ENCODE measurements at regions not wholly inside any gene's neighbourhood (a gene's known extent, or its start where the extent isn't known, plus 50 kb on each side); places are given as distances from the start of the nearest gene placed in this dataset.

- no peaks in the 10 kb centered on the region for H3K9me3 Mint-ChIP-seq (ENCODE audit: low read depth, unreplicated experiment)
- peaks cover 17% of the 10 kb centered on the region for H3K4me1 Mint-ChIP-seq (ENCODE audit: low read depth, unreplicated experiment)
- CTCF ChIA-PET: no interaction called here
- no TSS peak for BruUV-seq (replicated peaks)
- no peak overlapping the region for H3K4me3 Mint-ChIP-seq (ENCODE audit: low read depth, unreplicated experiment)
- intact Hi-C loops (cut with micrococcal nuclease; ENCODE audit: unreplicated experiment): no loop called here
- H3K27ac Mint-ChIP-seq (ENCODE audit: unreplicated experiment): no peak overlapping the region
- no peak for DNase-seq
- TF ChIP-seq CTCF (IDR thresholded peaks at IDR 0.05; ENCODE audit: unreplicated experiment): no peak
- no peaks in the 10 kb centered on the region for H3K27me3 Mint-ChIP-seq (ENCODE audit: unreplicated experiment)
- no peaks in the 10 kb centered on the region for H3K36me3 Mint-ChIP-seq (ENCODE audit: insufficient read depth, unreplicated experiment)
Measured at GRCh38 chr2:226639550-226639949, 160.1 kb downstream of the IRS1 start.

GRCh38 chr2:226638576-226638975 lies 161.0 kb downstream of the IRS1 start:
- no peaks in the 10 kb centered on the region for H3K36me3 Mint-ChIP-seq (ENCODE audit: insufficient read depth, unreplicated experiment)
- DNase-seq: peak; percentile 9
- no TSS peak for BruUV-seq (replicated peaks)
- H3K27me3 Mint-ChIP-seq (ENCODE audit: unreplicated experiment): no peaks in the 10 kb centered on the region
- no peak overlapping the region for H3K27ac Mint-ChIP-seq (ENCODE audit: unreplicated experiment)
- CTCF ChIA-PET: no interaction called here
- peaks cover 17% of the 10 kb centered on the region for H3K4me1 Mint-ChIP-seq (ENCODE audit: low read depth, unreplicated experiment)
- no peak overlapping the region for H3K4me3 Mint-ChIP-seq (ENCODE audit: low read depth, unreplicated experiment)
- no peaks in the 10 kb centered on the region for H3K9me3 Mint-ChIP-seq (ENCODE audit: low read depth, unreplicated experiment)
- intact Hi-C loops (cut with micrococcal nuclease; ENCODE audit: unreplicated experiment): loop anchor here (1.0 kb wide), 1 partner anchor 55 kb away; no protein-coding TSS in a partner anchor
- no peak for TF ChIP-seq CTCF (IDR thresholded peaks at IDR 0.05; ENCODE audit: unreplicated experiment)

GRCh38 chr2:226637383-226637782 lies 162.2 kb downstream of the IRS1 start:
- Mint-ChIP-seq H3K9me3 (ENCODE audit: low read depth, unreplicated experiment) (no peaks in the 10 kb centered on the region), H3K4me3 (ENCODE audit: low read depth, unreplicated experiment) (no peak overlapping the region), H3K4me1 (ENCODE audit: low read depth, unreplicated experiment) (peaks cover 17% of the 10 kb centered on the region), H3K36me3 (ENCODE audit: insufficient read depth, unreplicated experiment) (no peaks in the 10 kb centered on the region), H3K27ac (ENCODE audit: unreplicated experiment) (peak overlapping the region; percentile 35), H3K27me3 (ENCODE audit: unreplicated experiment) (no peaks in the 10 kb centered on the region)
- CTCF ChIA-PET: no interaction called here
- no TSS peak for BruUV-seq (replicated peaks)
- intact Hi-C loops (cut with micrococcal nuclease; ENCODE audit: unreplicated experiment): no loop called here
- no peak for DNase-seq
- TF ChIP-seq CTCF (IDR thresholded peaks at IDR 0.05; ENCODE audit: unreplicated experiment): no peak

GRCh38 chr2:226636586-226636985 lies 163.0 kb downstream of the IRS1 start:
- no peak for TF ChIP-seq CTCF (IDR thresholded peaks at IDR 0.05; ENCODE audit: unreplicated experiment)
- DNase-seq: no peak
- Mint-ChIP-seq H3K4me3 (ENCODE audit: low read depth, unreplicated experiment) (no peak overlapping the region), H3K4me1 (ENCODE audit: low read depth, unreplicated experiment) (peaks cover 17% of the 10 kb centered on the region), H3K36me3 (ENCODE audit: insufficient read depth, unreplicated experiment) (no peaks in the 10 kb centered on the region), H3K9me3 (ENCODE audit: low read depth, unreplicated experiment) (no peaks in the 10 kb centered on the region), H3K27me3 (ENCODE audit: unreplicated experiment) (no peaks in the 10 kb centered on the region), H3K27ac (ENCODE audit: unreplicated experiment) (no peak overlapping the region)
- CTCF ChIA-PET: no interaction called here
- no TSS peak for BruUV-seq (replicated peaks)
- intact Hi-C loops (cut with micrococcal nuclease; ENCODE audit: unreplicated experiment): no loop called here

All from Calu3 (cell line).